ENCODE measurements at regions not wholly inside any gene's neighbourhood (a gene's known extent, or its start where the extent isn't known, plus 50 kb on each side); places are given as distances from the start of the nearest gene placed in this dataset.

GRCh38 chr5:53817183-53817582 lies 256.7 kb downstream of the NDUFS4 start:
- Histone ChIP-seq H3K9ac (ENCODE audit: insufficient read depth in 1 of 2, low read depth in 2 of 2, low read length in 2 of 2) (no peak overlapping the region), H4K20me1 (replicated peaks; ENCODE audit: control insufficient read depth, insufficient read depth, low read length) (no peaks in the 10 kb centered on the region), H3K36me3 (ENCODE audit: control insufficient read depth, insufficient read depth, low read length) (no peaks in the 10 kb centered on the region), H3K9me1 (ENCODE audit: control insufficient read depth, insufficient read depth, low read length) (no peaks in the 10 kb centered on the region), H3K4me2 (ENCODE audit: insufficient read depth, low read length) (no peak overlapping the region), H3K4me3 (no peak overlapping the region), H3K27me3 (ENCODE audit: control insufficient read depth in 2 of 2, insufficient read depth in 2 of 2, low read length in 2 of 2) (peaks cover 0 to 4% of the 10 kb centered on the region in 2 experiments; a peak in 1 of 5 replicates), H3K79me2 (ENCODE audit: control insufficient read depth, insufficient read depth, low read length) (no peaks in the 10 kb centered on the region), H3K27ac (ENCODE audit: extremely low read depth, low read depth, low read length) (no peak overlapping the region), H2AFZ (ENCODE audit: low read depth, low read length) (no peak overlapping the region), H3K9me3 (replicated peaks; ENCODE audit: control insufficient read depth, insufficient read depth, low read depth, low read length) (no peaks in the 10 kb centered on the region), H3K4me1 (replicated peaks in 1 of 2; ENCODE audit: control insufficient read depth in 2 of 2, insufficient read depth in 2 of 2, low read length in 2 of 2) (no peaks in the 10 kb centered on the region)
- no TSS peak for BruUV-seq (replicated peaks)
- FAIRE-seq (no peak), ATAC-seq (no peak), DNase-seq (ENCODE audit: extremely low read depth in 1 of 4, low spot score in 3 of 4) (no peak)
- ChIA-PET CTCF (ENCODE audit: low intra/inter-chr PET ratio) (no interaction called here), POLR2A (interaction anchor here (1.2 kb wide), 1 partner anchor 11 kb away, joined by 3 read pairs; no protein-coding TSS in a partner anchor)
- intact Hi-C loops (cut with micrococcal nuclease), result no loop called here
- in situ Hi-C loops (cut with MboI), result no loop called here
- TF ChIP-seq ADNP (tag; IDR thresholded peaks at IDR 0.05) (no peak), ZNF253 (CRISPR knock-in tag; conservative IDR thresholded peaks at IDR 0.05) (no peak), PBX2 (CRISPR knock-in tag; IDR thresholded peaks at IDR 0.05; ENCODE audit: low read depth) (no peak), PBX2 (tag; conservative IDR thresholded peaks at IDR 0.05; ENCODE audit: low read depth) (no peak), SRSF3 (IDR thresholded peaks at IDR 0.05; ENCODE audit: insufficient read depth, low read length) (no peak), SAFB2 (IDR thresholded peaks at IDR 0.05; ENCODE audit: borderline replicate concordance, low read depth, low read length, severe bottlenecking) (no peak), ATF4 (CRISPR knock-in tag; IDR thresholded peaks at IDR 0.05) (no peak), HDAC1 (IDR thresholded peaks at IDR 0.05) (no peak), ATF1 (CRISPR knock-in tag; IDR thresholded peaks at IDR 0.05) (no peak), ATF1 (tag; IDR thresholded peaks at IDR 0.05) (no peak), HDAC2 (IDR thresholded peaks at IDR 0.05) (no peak)

All from K562 (cell line).